Transverse colon (tissue), 4 donors: ENCODE measurements at regions not wholly inside any gene's neighbourhood (a gene's known extent, or its start where the extent isn't known, plus 50 kb on each side); places are given as distances from the start of the nearest gene placed in this dataset.

Experiments
- DNase-seq: peaks from one replicate; pipeline ENCODE4 v3.0.0-alpha.2; 2019
- H3K27ac ChIP-seq, 4 donors: fragments of 200-600 bp; sonication (generic); 2 replicates each; pipeline ENCODE4 v1.5.1; 2016 to 2018; ENCODE audit warnings: inconsistent platforms in 4 of 4
- H3K27me3 ChIP-seq: fragments of 200-600 bp; sonication (generic); 2 replicates; pipeline ENCODE4 v1.5.1; 2017; ENCODE audit warnings: inconsistent platforms
- H3K36me3 ChIP-seq, 4 donors: fragments of 200-600 bp; sonication (generic); 2 replicates each; pipeline ENCODE4 v1.5.1; 2017 to 2019; ENCODE audit warnings: inconsistent platforms in 4 of 4
- H3K4me1 ChIP-seq, 4 donors: fragments of 200-600 bp; sonication (generic); 2 replicates each; pipeline ENCODE4 v1.5.1; 2017 to 2020; ENCODE audit warnings: inconsistent platforms in 4 of 4
- H3K4me3 ChIP-seq, 4 donors: fragments of 200-600 bp; sonication (generic); 1 replicate in 1 of 4; 2 replicates in 3 of 4; pipeline versions ENCODE4 v1.5.1 to v1.6.1; 2017 to 2019; ENCODE audit warnings: inconsistent platforms in 4 of 4
- H3K9me3 ChIP-seq, 2 donors: fragments of 200-600 bp; sonication (generic); 2 replicates each; pipeline ENCODE4 v1.5.1; 2017 to 2019; ENCODE audit warnings: inconsistent platforms in 2 of 2
- CTCF ChIP-seq, 5 experiments: fragments of 200-600 bp in 3 of 5; fragments of 450-650 bp in 2 of 5; sonication (generic) in 3 of 5; IDR thresholded peaks; 1 replicate in 2 of 5; 2 replicates in 3 of 5; pipeline ENCODE4 v1.5.1; 2016 to 2017; ENCODE audit warnings: antibody characterized with exemption in 5 of 5, inconsistent platforms in 3 of 5, mild to moderate bottlenecking in 2 of 5, moderate library complexity in 1 of 5
- EP300 ChIP-seq: sonication (generic); formaldehyde crosslinking; IDR thresholded peaks from one replicate; pipeline ENCODE4 v1.6.1; 2017; ENCODE audit warnings: antibody characterized with exemption, low read depth
- POLR2A ChIP-seq: fragments of 450-650 bp; IDR thresholded peaks from one replicate; pipeline ENCODE4 v1.6.1; 2016; ENCODE audit warnings: antibody characterized with exemption, mild to moderate bottlenecking, moderate library complexity
- POLR2AphosphoS5 ChIP-seq, 3 donors: sonication (generic); formaldehyde crosslinking; IDR thresholded peaks; one replicate each; pipeline ENCODE4 v1.6.1; 2016; ENCODE audit warnings: antibody characterized with exemption in 3 of 3
- WGBS, 2 donors: methylation state at CpG; one replicate each; pipeline ENCODE4 v1.1.5; 2018; ENCODE audit warnings: low coverage in 1 of 2; 5-methylcytosine and 5-hydroxymethylcytosine counted together
- in situ Hi-C, 4 donors: fragments of 200-750 bp; cut with MboI; loops; one replicate each; pipeline versions ENCODE4 v1.15.0 to v1.15.1; 2017; ENCODE audit warnings: low sequenced_read_pairs in 3 of 4, low pct_ligation_motif_present in 1 of 4, low pct_unique_long_range_greater_than_20kb in 1 of 4
- intact Hi-C: fragments of 100-400 bp; cut with DNase I; formaldehyde crosslinking; loops from one replicate; pipeline ENCODE4 v1.15.1; 2023; ENCODE audit warnings: low total_unique reads

DNA sequence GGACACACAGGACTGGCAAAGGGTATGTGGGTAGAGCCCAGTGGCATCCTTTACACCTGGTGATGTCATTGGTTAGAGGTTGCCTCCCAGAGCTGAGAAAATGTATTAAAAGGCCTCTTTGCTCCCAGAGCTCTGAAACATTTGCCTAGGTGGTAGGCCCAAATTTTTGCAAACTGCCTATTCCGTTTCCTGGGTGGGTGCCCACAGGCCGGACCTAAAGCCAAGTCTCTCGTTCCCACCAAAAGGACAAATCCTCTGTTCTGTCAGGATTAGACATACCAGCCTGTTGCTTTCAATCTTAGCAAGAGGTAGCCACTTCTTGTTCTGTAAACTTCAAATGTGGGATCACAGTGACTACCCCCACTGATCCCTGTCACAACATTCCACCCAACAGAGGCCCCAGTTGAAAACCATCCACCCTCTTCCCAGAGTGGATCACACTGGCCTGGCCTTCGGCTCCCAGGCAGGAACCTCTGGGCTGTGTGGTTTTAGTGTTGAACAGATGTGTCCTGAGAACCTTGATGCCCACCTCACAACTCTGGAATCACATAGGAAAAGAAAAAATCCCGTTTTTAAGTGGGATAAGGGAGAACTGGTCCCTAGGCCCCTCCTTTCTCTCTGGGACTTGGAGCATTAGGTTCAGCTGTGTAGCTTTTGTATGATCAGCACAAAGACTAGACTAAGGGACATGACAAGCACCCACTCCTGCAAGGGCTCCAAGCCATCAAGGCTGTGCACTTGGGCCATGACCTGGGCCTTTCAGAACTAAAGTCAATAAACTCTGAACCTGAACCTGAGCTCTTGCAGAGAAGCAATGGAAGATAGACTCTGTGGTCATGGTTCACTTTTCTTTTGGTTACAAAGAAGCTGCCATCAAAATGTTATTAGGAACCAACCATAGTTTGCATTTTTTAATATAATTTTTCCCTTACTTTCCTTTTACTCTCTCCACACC, 211.3 kb downstream of the CYP26B1 start:
- TF ChIP-seq POLR2A (no peak), CTCF (IDR thresholded peaks at IDR 0.05) (no peak), EP300 (no peak), POLR2AphosphoS5 (IDR thresholded peaks at IDR 0.05) (no peak)
- intact Hi-C loops (no loop called here), in situ Hi-C loops (loop anchor here in 2 of 4 donors (25.0 kb wide), 3 partner anchors 626 to 801 kb away; no protein-coding TSS in a partner anchor)
- 80% methylated on average over 5 of the region's 5 CpGs; no CpG with 5 or more reads in 1 of the 2 donors for WGBS, 2 donors
- peak overlapping the region in 1 of 4 donors; percentile 57 for H3K27ac ChIP-seq
- H3K4me1 ChIP-seq = peaks cover 0 to 24% (median 10%) of the 10 kb centered on the region in 4 donors
- no peaks in the 10 kb centered on the region for H3K9me3 ChIP-seq
- no peak overlapping the region for H3K4me3 ChIP-seq
- H3K36me3 ChIP-seq = no peaks in the 10 kb centered on the region
- H3K27me3 ChIP-seq = no peaks in the 10 kb centered on the region
- DNase-seq = no peak

GRCh38 chr2:71935262-71935848, 212.3 kb downstream of the CYP26B1 start:
- H3K36me3 ChIP-seq = no peaks in the 10 kb centered on the region
- peak; percentile 32 for DNase-seq
- TF ChIP-seq POLR2AphosphoS5 (IDR thresholded peaks at IDR 0.05) (peak in 1 of 3 donors; percentile 24), CTCF (IDR thresholded peaks at IDR 0.05) (no peak)
- no peak overlapping the region for H3K4me3 ChIP-seq
- peak overlapping the region; percentile 38 to 61 (median 48) for H3K27ac ChIP-seq
- H3K9me3 ChIP-seq = no peaks in the 10 kb centered on the region
- H3K27me3 ChIP-seq = no peaks in the 10 kb centered on the region
- WGBS, 2 donors = 55 to 68% methylated on average over 5 to 11 of the region's 11 CpGs
- in situ Hi-C loops = loop anchor here in 2 of 4 donors (25.0 kb wide), 3 partner anchors 627 to 802 kb away; no protein-coding TSS in a partner anchor
- H3K4me1 ChIP-seq = peaks cover 0 to 18% (median 6%) of the 10 kb centered on the region in 4 donors
- intact Hi-C loops = no loop called here

- H3K27ac ChIP-seq = peak overlapping the region; percentile 38 to 61 (median 38)
- intact Hi-C loops (loop anchor here (5.0 kb wide), 1 partner anchor 808 kb away; no protein-coding TSS in a partner anchor), in situ Hi-C loops (loop anchor here in 2 of 4 donors (25.0 kb wide), 3 partner anchors 628 to 803 kb away; no protein-coding TSS in a partner anchor)
- H3K4me3 ChIP-seq = no peak overlapping the region
- no peaks in the 10 kb centered on the region for H3K36me3 ChIP-seq
- no peak for DNase-seq
- WGBS, 2 donors = 93% methylated on average over 4 of the region's 4 CpGs; no CpG with 5 or more reads in 1 of the 2 donors
- TF ChIP-seq CTCF (IDR thresholded peaks at IDR 0.05) (no peak), EP300 (no peak), POLR2A (no peak), POLR2AphosphoS5 (IDR thresholded peaks at IDR 0.05) (peak in 2 of 3 donors; percentile 13 to 36)
- peaks cover 0 to 18% (median 6%) of the 10 kb centered on the region in 4 donors for H3K4me1 ChIP-seq
- no peaks in the 10 kb centered on the region for H3K9me3 ChIP-seq
- H3K27me3 ChIP-seq = no peaks in the 10 kb centered on the region
Measured at GRCh38 chr2:71934595-71935261, 212.9 kb downstream of the CYP26B1 start.

GRCh38 chr2:71934320-71934593, 213.4 kb downstream of the CYP26B1 start:
- no peaks in the 10 kb centered on the region for H3K9me3 ChIP-seq
- H3K27ac ChIP-seq = no peak overlapping the region
- H3K4me1 ChIP-seq = peaks cover 0 to 17% (median 7%) of the 10 kb centered on the region in 4 donors
- no peak for DNase-seq
- in situ Hi-C loops (loop anchor here in 2 of 4 donors (25.0 kb wide), 3 partner anchors 628 to 803 kb away; no protein-coding TSS in a partner anchor), intact Hi-C loops (loop anchor here (5.0 kb wide), 1 partner anchor 808 kb away; no protein-coding TSS in a partner anchor)
- WGBS, 2 donors = 83% methylated on average over 2 of the region's 2 CpGs; no CpG with 5 or more reads in 1 of the 2 donors
- TF ChIP-seq EP300 (no peak), POLR2AphosphoS5 (IDR thresholded peaks at IDR 0.05) (no peak), CTCF (IDR thresholded peaks at IDR 0.05) (no peak), POLR2A (no peak)
- H3K27me3 ChIP-seq = no peaks in the 10 kb centered on the region
- H3K36me3 ChIP-seq = no peaks in the 10 kb centered on the region
- H3K4me3 ChIP-seq = no peak overlapping the region
